ENCODE measurements at regions not wholly inside any gene's neighbourhood (a gene's known extent, or its start where the extent isn't known, plus 50 kb on each side); places are given as distances from the start of the nearest gene placed in this dataset.
"Not testable (repeated sequence)": the region's sequence is repeated elsewhere in the genome, so short reads cannot be mapped to it uniquely, and the experiment has no call there.

- not testable (repeated sequence) for TF ChIP-seq CTCF (IDR thresholded peaks at IDR 0.05; ENCODE audit: poor library complexity, severe bottlenecking); TAF1 (IDR thresholded peaks at IDR 0.05; ENCODE audit: low read depth); REST (IDR thresholded peaks at IDR 0.05; ENCODE audit: borderline replicate concordance); EZH2 (IDR thresholded peaks at IDR 0.05; ENCODE audit: borderline replicate concordance, insufficient read depth, low read length, poor library complexity, severe bottlenecking); EP300 (conservative IDR thresholded peaks at IDR 0.05; ENCODE audit: poor library complexity, severe bottlenecking); POLR2AphosphoS5 (IDR thresholded peaks at IDR 0.05); RAD21 (conservative IDR thresholded peaks at IDR 0.05)
Observed at GRCh38 chr13:81362711-81363110, 1021.8 kb upstream of the SPRY2 start.
